ENCODE measurements at regions not wholly inside any gene's neighbourhood (a gene's known extent, or its start where the extent isn't known, plus 50 kb on each side); places are given as distances from the start of the nearest gene placed in this dataset.

- Histone ChIP-seq H3K4me2 (ENCODE audit: low read depth, low read length) (peak overlapping the region; percentile 49), H3K27me3 (ENCODE audit: control insufficient read depth in 1 of 2, insufficient read depth in 2 of 2, low read length in 2 of 2) (peaks cover 0 to 24% of the 10 kb centered on the region in 2 experiments; a peak in 2 of 5 replicates), H3K9me3 (ENCODE audit: low read length) (no peaks in the 10 kb centered on the region), H3K36me3 (replicated peaks in 1 of 2; ENCODE audit: control insufficient read depth in 1 of 2, insufficient read depth in 2 of 2, low read length in 2 of 2) (no peaks in the 10 kb centered on the region), H3K27ac (ENCODE audit: extremely low read length, insufficient read depth, low read length) (no peak overlapping the region), H3K79me2 (ENCODE audit: insufficient read depth, low read length) (no peaks in the 10 kb centered on the region), H3K4me1 (ENCODE audit: insufficient read depth, low read length) (0 out of 2 replicates have a peak, but pooled peaks cover 7% of the 10 kb centered on the region), H4K20me1 (ENCODE audit: insufficient read depth, low read length) (no peaks in the 10 kb centered on the region), H2AFZ (ENCODE audit: low read length) (no peak overlapping the region), H3K4me3 (replicated peaks in 1 of 3; ENCODE audit: insufficient read depth in 1 of 3, low read depth in 2 of 3, low read length in 3 of 3) (peak overlapping the region in 1 of 3 experiments; percentile 64; a peak in 1 of 6 replicates), H3K9ac (ENCODE audit: insufficient read depth, low read depth, low read length) (no peak overlapping the region)
- FAIRE-seq (no peak), DNase-seq (ENCODE audit: low spot score) (no peak), ATAC-seq (peak; percentile 14; the same call in 2 of the 3 replicates)
- TF ChIP-seq TBX3 (IDR thresholded peaks at IDR 0.05; ENCODE audit: borderline replicate concordance), result no peak
- TF ChIP-seq MED13 (CRISPR knock-in tag; IDR thresholded peaks at IDR 0.05), result no peak
- TF ChIP-seq, protein P1, sequence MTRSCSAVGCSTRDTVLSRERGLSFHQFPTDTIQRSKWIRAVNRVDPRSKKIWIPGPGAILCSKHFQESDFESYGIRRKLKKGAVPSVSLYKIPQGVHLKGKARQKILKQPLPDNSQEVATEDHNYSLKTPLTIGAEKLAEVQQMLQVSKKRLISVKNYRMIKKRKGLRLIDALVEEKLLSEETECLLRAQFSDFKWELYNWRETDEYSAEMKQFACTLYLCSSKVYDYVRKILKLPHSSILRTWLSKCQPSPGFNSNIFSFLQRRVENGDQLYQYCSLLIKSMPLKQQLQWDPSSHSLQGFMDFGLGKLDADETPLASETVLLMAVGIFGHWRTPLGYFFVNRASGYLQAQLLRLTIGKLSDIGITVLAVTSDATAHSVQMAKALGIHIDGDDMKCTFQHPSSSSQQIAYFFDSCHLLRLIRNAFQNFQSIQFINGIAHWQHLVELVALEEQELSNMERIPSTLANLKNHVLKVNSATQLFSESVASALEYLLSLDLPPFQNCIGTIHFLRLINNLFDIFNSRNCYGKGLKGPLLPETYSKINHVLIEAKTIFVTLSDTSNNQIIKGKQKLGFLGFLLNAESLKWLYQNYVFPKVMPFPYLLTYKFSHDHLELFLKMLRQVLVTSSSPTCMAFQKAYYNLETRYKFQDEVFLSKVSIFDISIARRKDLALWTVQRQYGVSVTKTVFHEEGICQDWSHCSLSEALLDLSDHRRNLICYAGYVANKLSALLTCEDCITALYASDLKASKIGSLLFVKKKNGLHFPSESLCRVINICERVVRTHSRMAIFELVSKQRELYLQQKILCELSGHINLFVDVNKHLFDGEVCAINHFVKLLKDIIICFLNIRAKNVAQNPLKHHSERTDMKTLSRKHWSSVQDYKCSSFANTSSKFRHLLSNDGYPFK (CRISPR knock-in tag; IDR thresholded peaks at IDR 0.05; ENCODE audit: borderline replicate concordance), result no peak
- TF ChIP-seq ZNF235 (CRISPR knock-in tag; IDR thresholded peaks at IDR 0.05; ENCODE audit: borderline replicate concordance), result no peak
- TF ChIP-seq CC2D1A (CRISPR knock-in tag; IDR thresholded peaks at IDR 0.05), result no peak
- no peak for TF ChIP-seq SMARCE1 (IDR thresholded peaks at IDR 0.05; ENCODE audit: borderline replicate concordance)
- no peak for TF ChIP-seq BHLHE40 (IDR thresholded peaks at IDR 0.05; ENCODE audit: low read length)
- TF ChIP-seq MTA3 (CRISPR knock-in tag; IDR thresholded peaks at IDR 0.05), result no peak
- no peak for TF ChIP-seq RNF219 (CRISPR knock-in tag; IDR thresholded peaks at IDR 0.05)
- no peak for TF ChIP-seq ZNF552 (CRISPR knock-in tag; IDR thresholded peaks at IDR 0.05; ENCODE audit: borderline replicate concordance)
- no peak for TF ChIP-seq CENPX (CRISPR knock-in tag; IDR thresholded peaks at IDR 0.05)
- no peak for TF ChIP-seq ZFYVE20 (CRISPR knock-in tag; IDR thresholded peaks at IDR 0.05; ENCODE audit: borderline replicate concordance, low read depth)
- TF ChIP-seq ZNF792 (CRISPR knock-in tag; IDR thresholded peaks at IDR 0.05), result no peak
- no peak for TF ChIP-seq PAX8 (CRISPR knock-in tag; IDR thresholded peaks at IDR 0.05; ENCODE audit: borderline replicate concordance)
- no peak for TF ChIP-seq ZNF781 (CRISPR knock-in tag; IDR thresholded peaks at IDR 0.05; ENCODE audit: borderline replicate concordance, not compliant biosample characterization)
- no peak for TF ChIP-seq HNRNPL (IDR thresholded peaks at IDR 0.05; ENCODE audit: low read depth, low read length)
- no peak for TF ChIP-seq RBFOX2 (IDR thresholded peaks at IDR 0.05; ENCODE audit: low read depth, low read length)
- intact Hi-C loops (cut with micrococcal nuclease; ENCODE audit: unreplicated experiment), result no loop called here
- BruUV-seq (replicated peaks), result no TSS peak
- WGBS (ENCODE audit: low lambda C conversion rate), result 8% methylated on average over 11 of the region's 13 CpGs
- in situ Hi-C loops (cut with HindIII; ENCODE audit: extremely low pct_ligation_motif_present, low pct_unique_long_range_greater_than_20kb), result no loop called here
- ChIA-PET CTCF (ENCODE audit: low intra/inter-chr PET ratio, low total read pairs) (no interaction called here), POLR2A (no interaction called here)
These were observed 1312.0 kb upstream of the WWC1 start for GRCh38 chr5:166979307-166979895.
